ENCODE measurements at regions not wholly inside any gene's neighbourhood (a gene's known extent, or its start where the extent isn't known, plus 50 kb on each side); places are given as distances from the start of the nearest gene placed in this dataset.

DNA sequence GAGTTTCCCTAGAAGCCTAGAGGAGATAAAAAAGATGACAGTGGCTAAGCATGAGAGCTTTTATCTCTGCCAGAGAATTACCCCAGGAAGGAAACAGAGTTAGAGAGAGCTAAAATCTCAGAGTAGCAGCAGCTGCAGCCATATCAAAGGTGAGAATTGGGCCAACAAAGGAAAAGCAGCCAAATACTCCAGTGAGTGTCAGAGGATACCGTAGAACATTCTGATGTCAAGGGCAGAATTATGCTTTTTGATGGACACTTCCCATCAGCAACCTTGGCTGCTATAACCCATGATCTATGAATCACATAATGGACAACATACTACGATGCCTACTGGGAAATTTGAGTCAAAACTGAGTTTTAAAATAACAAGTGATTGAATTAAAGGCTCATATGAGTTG, 405.8 kb upstream of the CPEB2 start:
- Histone ChIP-seq H3K27me3 (ENCODE audit: insufficient read depth in 3 of 3, low read length in 2 of 3) (no peaks in the 10 kb centered on the region), H3K9me3 (no peaks in the 10 kb centered on the region), H3K27ac (no peak overlapping the region), H3K36me3 (ENCODE audit: insufficient read depth in 1 of 2, low read depth in 1 of 2) (no peaks in the 10 kb centered on the region), H3K4me1 (no peaks in the 10 kb centered on the region), H3K4me3 (no peak overlapping the region)
- intact Hi-C loops (cut with DNase I) = no loop called here
- DNase-seq = no peak
- no peak for ATAC-seq
- TF ChIP-seq, protein P1, sequence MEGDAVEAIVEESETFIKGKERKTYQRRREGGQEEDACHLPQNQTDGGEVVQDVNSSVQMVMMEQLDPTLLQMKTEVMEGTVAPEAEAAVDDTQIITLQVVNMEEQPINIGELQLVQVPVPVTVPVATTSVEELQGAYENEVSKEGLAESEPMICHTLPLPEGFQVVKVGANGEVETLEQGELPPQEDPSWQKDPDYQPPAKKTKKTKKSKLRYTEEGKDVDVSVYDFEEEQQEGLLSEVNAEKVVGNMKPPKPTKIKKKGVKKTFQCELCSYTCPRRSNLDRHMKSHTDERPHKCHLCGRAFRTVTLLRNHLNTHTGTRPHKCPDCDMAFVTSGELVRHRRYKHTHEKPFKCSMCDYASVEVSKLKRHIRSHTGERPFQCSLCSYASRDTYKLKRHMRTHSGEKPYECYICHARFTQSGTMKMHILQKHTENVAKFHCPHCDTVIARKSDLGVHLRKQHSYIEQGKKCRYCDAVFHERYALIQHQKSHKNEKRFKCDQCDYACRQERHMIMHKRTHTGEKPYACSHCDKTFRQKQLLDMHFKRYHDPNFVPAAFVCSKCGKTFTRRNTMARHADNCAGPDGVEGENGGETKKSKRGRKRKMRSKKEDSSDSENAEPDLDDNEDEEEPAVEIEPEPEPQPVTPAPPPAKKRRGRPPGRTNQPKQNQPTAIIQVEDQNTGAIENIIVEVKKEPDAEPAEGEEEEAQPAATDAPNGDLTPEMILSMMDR (IDR thresholded peaks at IDR 0.05) = no peak
- 34 to 71% (median 54%) methylated on average over 2 of the region's 2 CpGs for WGBS, 3 donors

DNA sequence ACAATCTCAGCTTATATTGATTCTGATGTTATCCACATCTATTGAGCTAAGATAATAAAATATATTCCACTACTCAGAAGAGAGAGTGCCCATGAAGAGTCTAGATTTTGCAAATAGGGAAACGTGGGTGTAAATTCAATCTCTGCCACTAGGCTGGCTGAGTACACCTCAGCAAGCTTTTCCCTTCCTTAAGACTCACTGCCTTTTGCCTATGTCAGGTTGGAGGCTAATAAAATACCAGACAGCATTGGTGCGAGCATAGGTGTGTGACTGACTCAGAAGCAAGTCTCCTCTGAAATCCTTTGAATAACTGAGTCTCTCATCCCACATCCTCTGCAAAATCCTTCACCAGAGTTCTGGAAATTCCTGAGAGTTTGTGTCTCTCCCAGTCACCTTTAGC, 405.4 kb upstream of the CPEB2 start:
- Histone ChIP-seq H3K4me3 (no peak overlapping the region), H3K27me3 (ENCODE audit: insufficient read depth in 3 of 3, low read length in 2 of 3) (no peaks in the 10 kb centered on the region), H3K36me3 (ENCODE audit: insufficient read depth in 1 of 2, low read depth in 1 of 2) (no peaks in the 10 kb centered on the region), H3K9me3 (no peaks in the 10 kb centered on the region), H3K4me1 (no peaks in the 10 kb centered on the region), H3K27ac (no peak overlapping the region)
- no peak for DNase-seq
- intact Hi-C loops (cut with DNase I) = no loop called here
- 36 to 51% (median 44%) methylated on average over 2 of the region's 2 CpGs for WGBS, 3 donors
- TF ChIP-seq, protein P1 (IDR thresholded peaks at IDR 0.05) = no peak
- no peak for ATAC-seq

DNA sequence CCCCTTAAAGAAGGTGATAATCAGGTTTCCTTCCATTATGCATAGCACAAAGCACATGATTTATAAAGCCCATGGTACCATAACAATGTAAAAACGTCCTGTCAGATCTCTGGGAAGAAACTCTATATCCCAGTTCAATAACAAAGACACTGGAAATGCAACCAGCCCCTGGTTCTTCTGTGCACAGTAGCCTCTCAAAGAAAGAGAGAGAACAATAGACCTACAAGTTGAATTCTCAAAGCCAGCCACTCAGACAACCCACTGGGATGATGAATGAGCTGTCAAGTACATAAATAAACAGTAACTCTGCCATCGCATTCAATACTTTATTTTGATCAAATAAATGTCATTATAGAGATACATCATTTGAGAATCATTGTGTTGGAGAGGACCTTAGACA, 400.1 kb upstream of the CPEB2 start:
- no peaks in the 10 kb centered on the region for H3K9me3 ChIP-seq
- WGBS, 3 donors = 49 to 53% (median 50%) methylated on average over 2 of the region's 2 CpGs
- H3K27me3 ChIP-seq (ENCODE audit: insufficient read depth in 3 of 3, low read length in 2 of 3) = no peaks in the 10 kb centered on the region
- ATAC-seq (no peak), DNase-seq (no peak)
- H3K36me3 ChIP-seq (ENCODE audit: insufficient read depth in 1 of 2, low read depth in 1 of 2) = no peaks in the 10 kb centered on the region
- H3K27ac ChIP-seq = no peak overlapping the region
- no peak overlapping the region for H3K4me3 ChIP-seq
- no peaks in the 10 kb centered on the region for H3K4me1 ChIP-seq
- intact Hi-C loops (cut with DNase I) = no loop called here
- TF ChIP-seq, protein P1 (IDR thresholded peaks at IDR 0.05) = no peak

DNA sequence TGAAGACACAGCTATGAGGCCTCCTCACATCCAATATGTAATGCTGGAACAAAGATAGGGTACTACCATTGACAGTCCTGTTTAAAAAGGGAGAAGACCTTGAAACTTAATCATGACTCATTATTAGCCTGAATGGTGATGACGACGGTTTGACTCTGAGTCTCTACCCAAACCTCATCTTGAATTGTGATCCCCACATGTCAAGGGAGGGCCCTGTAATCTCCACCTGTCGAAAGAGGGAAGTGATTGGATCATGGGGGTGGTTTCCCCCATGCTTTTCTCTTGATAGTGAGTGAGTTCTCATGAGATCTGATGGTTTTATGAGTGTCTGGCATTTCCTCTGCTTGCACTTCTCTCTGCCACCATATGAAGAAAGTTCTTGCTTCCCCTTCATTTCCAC, 395.3 kb upstream of the CPEB2 start:
- WGBS, 3 donors = 59 to 60% (median 59%) methylated on average over 3 of the region's 3 CpGs
- ATAC-seq (no peak), DNase-seq (no peak)
- H3K9me3 ChIP-seq = no peaks in the 10 kb centered on the region
- no peaks in the 10 kb centered on the region for H3K36me3 ChIP-seq (ENCODE audit: insufficient read depth in 1 of 2, low read depth in 1 of 2)
- TF ChIP-seq, protein P1 (IDR thresholded peaks at IDR 0.05) = no peak
- no peak overlapping the region for H3K27ac ChIP-seq
- no peaks in the 10 kb centered on the region for H3K27me3 ChIP-seq (ENCODE audit: insufficient read depth in 3 of 3, low read length in 2 of 3)
- intact Hi-C loops (cut with DNase I) = no loop called here
- H3K4me3 ChIP-seq = no peak overlapping the region
- H3K4me1 ChIP-seq = no peaks in the 10 kb centered on the region

DNA sequence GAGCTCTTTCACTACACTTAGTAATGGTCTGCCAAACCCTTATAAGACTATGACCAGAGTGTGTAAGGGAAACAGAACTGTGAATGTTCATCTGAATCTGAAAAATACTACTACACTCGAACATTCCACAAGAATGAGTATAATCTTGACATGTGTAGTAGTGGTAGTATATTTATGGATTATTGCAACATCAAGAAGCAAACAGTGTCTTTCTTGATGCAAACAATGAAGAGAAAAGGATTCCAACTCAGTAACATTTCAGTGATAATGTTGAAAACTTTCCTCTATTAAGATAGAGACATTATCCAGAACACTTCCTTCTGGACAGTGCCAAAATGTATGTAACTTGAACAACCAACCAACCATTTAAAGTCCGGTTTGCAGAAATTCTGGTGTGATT, 394.7 kb upstream of the CPEB2 start:
- TF ChIP-seq, protein P1 (IDR thresholded peaks at IDR 0.05) = no peak
- no peaks in the 10 kb centered on the region for H3K27me3 ChIP-seq (ENCODE audit: insufficient read depth in 3 of 3, low read length in 2 of 3)
- H3K4me1 ChIP-seq = no peaks in the 10 kb centered on the region
- H3K36me3 ChIP-seq (ENCODE audit: insufficient read depth in 1 of 2, low read depth in 1 of 2) = no peaks in the 10 kb centered on the region
- H3K9me3 ChIP-seq = no peaks in the 10 kb centered on the region
- DNase-seq (no peak), ATAC-seq (no peak)
- 42 to 49% (median 48%) methylated on average over 2 of the region's 2 CpGs for WGBS, 3 donors
- intact Hi-C loops (cut with DNase I) = no loop called here
- H3K27ac ChIP-seq = no peak overlapping the region
- H3K4me3 ChIP-seq = no peak overlapping the region
